ENCODE measurements at regions not wholly inside any gene's neighbourhood (a gene's known extent, or its start where the extent isn't known, plus 50 kb on each side); places are given as distances from the start of the nearest gene placed in this dataset.

DNA sequence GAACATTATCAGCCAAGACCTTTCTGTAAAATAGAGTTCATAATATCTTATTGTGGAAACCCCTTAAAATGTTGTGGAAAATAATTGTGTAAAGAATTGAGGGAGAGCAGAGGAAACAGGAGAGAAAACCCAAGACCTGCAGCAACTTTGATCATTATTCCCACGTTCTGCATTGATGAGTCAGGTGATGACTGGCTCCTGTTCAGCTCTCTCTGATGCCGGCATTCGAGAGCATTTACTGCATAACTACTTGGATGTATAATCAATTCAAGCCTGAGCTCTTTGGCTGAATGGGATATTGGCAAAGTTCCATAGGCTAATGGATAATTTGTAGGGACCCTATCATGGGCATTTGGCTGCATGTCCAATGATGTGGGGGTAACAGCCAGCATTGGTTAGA, 176.3 kb upstream of the ARID2 start:
- Histone ChIP-seq H3K4me3 (ENCODE audit: low read depth, low read length) (no peak overlapping the region), H3K27me3 (ENCODE audit: control insufficient read depth, insufficient read depth, low read length) (no peaks in the 10 kb centered on the region), H3K36me3 (ENCODE audit: control insufficient read depth, insufficient read depth, low read length) (no peaks in the 10 kb centered on the region)
- TF ChIP-seq, protein P1, sequence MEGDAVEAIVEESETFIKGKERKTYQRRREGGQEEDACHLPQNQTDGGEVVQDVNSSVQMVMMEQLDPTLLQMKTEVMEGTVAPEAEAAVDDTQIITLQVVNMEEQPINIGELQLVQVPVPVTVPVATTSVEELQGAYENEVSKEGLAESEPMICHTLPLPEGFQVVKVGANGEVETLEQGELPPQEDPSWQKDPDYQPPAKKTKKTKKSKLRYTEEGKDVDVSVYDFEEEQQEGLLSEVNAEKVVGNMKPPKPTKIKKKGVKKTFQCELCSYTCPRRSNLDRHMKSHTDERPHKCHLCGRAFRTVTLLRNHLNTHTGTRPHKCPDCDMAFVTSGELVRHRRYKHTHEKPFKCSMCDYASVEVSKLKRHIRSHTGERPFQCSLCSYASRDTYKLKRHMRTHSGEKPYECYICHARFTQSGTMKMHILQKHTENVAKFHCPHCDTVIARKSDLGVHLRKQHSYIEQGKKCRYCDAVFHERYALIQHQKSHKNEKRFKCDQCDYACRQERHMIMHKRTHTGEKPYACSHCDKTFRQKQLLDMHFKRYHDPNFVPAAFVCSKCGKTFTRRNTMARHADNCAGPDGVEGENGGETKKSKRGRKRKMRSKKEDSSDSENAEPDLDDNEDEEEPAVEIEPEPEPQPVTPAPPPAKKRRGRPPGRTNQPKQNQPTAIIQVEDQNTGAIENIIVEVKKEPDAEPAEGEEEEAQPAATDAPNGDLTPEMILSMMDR (IDR thresholded peaks at IDR 0.05; ENCODE audit: insufficient read depth, low read length, severe bottlenecking), result no peak
- FAIRE-seq (no peak), DNase-seq (ENCODE audit: low read depth) (peak; percentile 22)

DNA sequence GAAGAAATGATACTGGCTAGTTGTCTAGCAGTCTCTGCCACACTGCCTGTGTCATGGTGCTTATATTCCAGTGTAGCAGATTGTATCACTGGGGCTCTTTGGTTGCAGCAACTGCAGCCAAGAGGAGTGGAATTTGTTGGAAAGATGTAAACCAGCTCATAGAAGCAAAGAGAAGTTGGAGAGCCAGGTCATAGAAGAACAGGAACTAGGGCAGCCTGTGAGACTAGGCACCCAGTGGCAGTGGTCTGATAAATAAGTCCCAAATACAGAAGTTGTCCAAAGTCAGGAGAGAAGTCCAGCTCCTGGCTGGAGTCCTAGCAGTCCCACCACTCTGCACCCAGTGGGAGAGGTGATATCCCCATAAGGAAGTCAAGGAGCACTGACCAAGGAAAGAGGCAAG, 172.5 kb upstream of the ARID2 start:
- Histone ChIP-seq H3K27me3 (ENCODE audit: control insufficient read depth, insufficient read depth, low read length) (no peaks in the 10 kb centered on the region), H3K36me3 (ENCODE audit: control insufficient read depth, insufficient read depth, low read length) (no peaks in the 10 kb centered on the region), H3K4me3 (ENCODE audit: low read depth, low read length) (no peak overlapping the region)
- DNase-seq (ENCODE audit: low read depth) (no peak), FAIRE-seq (no peak)
- TF ChIP-seq, protein P1 (IDR thresholded peaks at IDR 0.05; ENCODE audit: insufficient read depth, low read length, severe bottlenecking), result no peak

DNA sequence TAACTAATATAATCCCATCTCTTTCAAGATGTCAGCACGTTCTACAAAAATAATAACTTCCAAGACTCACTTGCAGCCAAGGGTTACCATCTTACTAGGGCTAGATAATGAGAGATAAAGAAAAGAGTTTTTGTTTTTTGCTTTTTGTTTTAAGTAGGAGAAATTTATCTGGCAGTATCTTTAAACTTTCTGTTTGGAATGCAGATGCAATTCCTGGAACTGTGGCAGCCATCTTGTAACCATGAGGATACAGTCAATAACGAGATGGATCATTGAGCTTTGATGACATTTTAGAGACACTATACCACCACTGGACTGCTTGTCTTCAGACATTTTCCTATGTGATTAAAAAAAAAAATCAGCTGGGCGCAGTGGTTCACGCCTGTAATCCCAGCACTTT, 171.2 kb upstream of the ARID2 start:
- DNase-seq (ENCODE audit: low read depth) (no peak), FAIRE-seq (no peak)
- H3K36me3 ChIP-seq (ENCODE audit: control insufficient read depth, insufficient read depth, low read length), result no peaks in the 10 kb centered on the region
- H3K27me3 ChIP-seq (ENCODE audit: control insufficient read depth, insufficient read depth, low read length), result no peaks in the 10 kb centered on the region
- TF ChIP-seq, protein P1 (IDR thresholded peaks at IDR 0.05; ENCODE audit: insufficient read depth, low read length, severe bottlenecking), result no peak
- no peak overlapping the region for H3K4me3 ChIP-seq (ENCODE audit: low read depth, low read length)

DNA sequence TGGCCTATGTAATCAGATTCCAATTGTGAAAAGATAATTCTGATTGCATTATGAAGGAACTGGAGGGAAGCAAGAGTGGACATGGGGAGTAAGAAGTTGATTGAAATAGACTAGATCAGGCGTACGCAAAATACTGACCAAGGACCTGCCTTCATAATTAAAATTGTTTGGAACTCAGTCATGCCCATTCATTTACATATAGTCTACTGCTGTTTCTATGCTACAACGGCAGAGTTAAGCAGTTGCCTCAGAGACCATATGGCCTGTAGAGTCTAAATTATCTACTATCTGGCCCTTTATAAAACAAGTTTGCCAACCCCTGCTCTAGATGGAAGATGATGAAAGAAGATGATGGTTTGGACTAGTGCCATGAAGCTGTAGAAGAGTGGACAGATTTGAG, 170.0 kb upstream of the ARID2 start:
- FAIRE-seq (no peak), DNase-seq (ENCODE audit: low read depth) (no peak)
- no peak overlapping the region for H3K4me3 ChIP-seq (ENCODE audit: low read depth, low read length)
- H3K27me3 ChIP-seq (ENCODE audit: control insufficient read depth, insufficient read depth, low read length), result no peaks in the 10 kb centered on the region
- no peaks in the 10 kb centered on the region for H3K36me3 ChIP-seq (ENCODE audit: control insufficient read depth, insufficient read depth, low read length)
- TF ChIP-seq, protein P1 (IDR thresholded peaks at IDR 0.05; ENCODE audit: insufficient read depth, low read length, severe bottlenecking), result no peak

DNA sequence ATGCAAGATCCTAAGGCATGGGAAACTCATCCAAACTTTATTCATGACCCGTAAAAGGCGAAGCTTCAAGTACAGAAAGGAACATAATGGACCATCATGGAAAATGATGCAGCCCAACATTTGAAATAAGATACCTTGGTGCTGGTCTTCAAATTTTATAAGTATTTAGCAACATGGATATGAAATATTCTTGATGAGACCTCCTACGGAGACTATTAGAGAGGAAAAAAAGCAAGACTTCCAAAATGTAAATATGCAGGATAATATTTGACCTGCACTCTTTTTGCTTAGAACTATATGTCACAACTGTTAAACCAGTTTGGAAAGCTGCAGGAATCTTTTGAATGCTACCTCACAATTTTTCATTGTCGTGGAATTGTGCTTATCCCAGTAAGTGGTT, 168.8 kb upstream of the ARID2 start:
- FAIRE-seq, result no peak
- H3K4me3 ChIP-seq (ENCODE audit: low read depth, low read length), result no peak overlapping the region
- TF ChIP-seq, protein P1 (IDR thresholded peaks at IDR 0.05; ENCODE audit: insufficient read depth, low read length, severe bottlenecking), result no peak
- H3K27me3 ChIP-seq (ENCODE audit: control insufficient read depth, insufficient read depth, low read length), result no peaks in the 10 kb centered on the region
- H3K36me3 ChIP-seq (ENCODE audit: control insufficient read depth, insufficient read depth, low read length), result no peaks in the 10 kb centered on the region
- no peak for DNase-seq (ENCODE audit: low read depth)

DNA sequence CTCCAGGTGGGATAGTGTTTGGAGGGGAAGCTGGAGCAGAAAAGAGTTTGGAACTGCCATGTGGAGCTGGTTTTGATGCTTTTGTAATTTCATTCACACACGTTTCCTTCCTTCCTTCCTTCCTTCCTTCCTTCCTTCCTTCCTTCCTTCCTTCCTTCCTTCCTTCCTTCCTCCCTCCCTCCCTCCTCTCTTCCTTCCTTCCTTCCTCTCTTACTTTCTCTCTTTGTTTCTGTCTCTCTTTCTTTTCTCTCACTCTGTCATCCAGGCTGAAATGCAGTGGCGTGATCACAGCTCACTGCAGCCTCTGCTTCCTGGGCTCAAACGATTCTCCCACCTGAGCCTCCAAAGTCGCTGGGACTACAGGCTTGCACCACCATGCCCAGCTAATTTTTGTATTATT, 168.0 kb upstream of the ARID2 start:
- H3K36me3 ChIP-seq (ENCODE audit: control insufficient read depth, insufficient read depth, low read length), result no peaks in the 10 kb centered on the region
- no peak overlapping the region for H3K4me3 ChIP-seq (ENCODE audit: low read depth, low read length)
- TF ChIP-seq, protein P1 (IDR thresholded peaks at IDR 0.05; ENCODE audit: insufficient read depth, low read length, severe bottlenecking), result no peak
- DNase-seq (ENCODE audit: low read depth) (no peak), FAIRE-seq (no peak)
- H3K27me3 ChIP-seq (ENCODE audit: control insufficient read depth, insufficient read depth, low read length), result no peaks in the 10 kb centered on the region
